ENCODE measurements at regions not wholly inside any gene's neighbourhood (a gene's known extent, or its start where the extent isn't known, plus 50 kb on each side); places are given as distances from the start of the nearest gene placed in this dataset.

DNA sequence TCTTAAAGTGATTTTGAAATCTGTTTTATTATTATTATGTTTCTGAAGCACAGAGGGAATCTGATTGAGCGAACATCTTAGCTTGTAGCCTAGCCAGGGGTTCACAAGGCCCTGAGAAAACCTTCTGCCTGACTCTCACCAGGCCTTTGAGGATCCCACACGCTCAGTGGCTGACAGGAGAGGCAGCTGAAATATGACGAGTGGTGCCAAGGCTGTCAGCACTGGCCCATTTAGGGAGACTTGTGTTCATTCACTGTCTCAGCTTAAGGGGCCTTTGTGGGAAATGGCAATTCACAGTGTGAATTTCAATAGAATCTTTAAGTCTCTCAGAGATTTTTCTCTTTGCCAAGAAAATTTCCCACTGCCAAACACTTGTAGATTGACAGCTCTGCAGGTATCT lies 770.9 kb downstream of the TUSC7 start:
- no peak for TF ChIP-seq POLR2A (IDR thresholded peaks at IDR 0.05)
- TF ChIP-seq, protein P1, sequence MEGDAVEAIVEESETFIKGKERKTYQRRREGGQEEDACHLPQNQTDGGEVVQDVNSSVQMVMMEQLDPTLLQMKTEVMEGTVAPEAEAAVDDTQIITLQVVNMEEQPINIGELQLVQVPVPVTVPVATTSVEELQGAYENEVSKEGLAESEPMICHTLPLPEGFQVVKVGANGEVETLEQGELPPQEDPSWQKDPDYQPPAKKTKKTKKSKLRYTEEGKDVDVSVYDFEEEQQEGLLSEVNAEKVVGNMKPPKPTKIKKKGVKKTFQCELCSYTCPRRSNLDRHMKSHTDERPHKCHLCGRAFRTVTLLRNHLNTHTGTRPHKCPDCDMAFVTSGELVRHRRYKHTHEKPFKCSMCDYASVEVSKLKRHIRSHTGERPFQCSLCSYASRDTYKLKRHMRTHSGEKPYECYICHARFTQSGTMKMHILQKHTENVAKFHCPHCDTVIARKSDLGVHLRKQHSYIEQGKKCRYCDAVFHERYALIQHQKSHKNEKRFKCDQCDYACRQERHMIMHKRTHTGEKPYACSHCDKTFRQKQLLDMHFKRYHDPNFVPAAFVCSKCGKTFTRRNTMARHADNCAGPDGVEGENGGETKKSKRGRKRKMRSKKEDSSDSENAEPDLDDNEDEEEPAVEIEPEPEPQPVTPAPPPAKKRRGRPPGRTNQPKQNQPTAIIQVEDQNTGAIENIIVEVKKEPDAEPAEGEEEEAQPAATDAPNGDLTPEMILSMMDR (IDR thresholded peaks at IDR 0.05): no peak

All from thyroid gland (tissue), 4 donors.